Left colon (tissue), 2 donors: ENCODE measurements at regions not wholly inside any gene's neighbourhood (a gene's known extent, or its start where the extent isn't known, plus 50 kb on each side); places are given as distances from the start of the nearest gene placed in this dataset.
"Not testable (repeated sequence)": the region's sequence is repeated elsewhere in the genome, so short reads cannot be mapped to it uniquely, and the experiment has no call there.

Experiments used
- ATAC-seq: fragments of 200-7000 bp; cut with Tn5 transposase; one replicate; pipeline ENCODE4 v1.9.1; 2020; ENCODE audit warnings: mild to moderate bottlenecking, moderate library complexity
- DNase-seq, 2 donors: peaks; one replicate each; pipeline ENCODE4 v3.0.0-alpha.2; 2020
- intact Hi-C, 2 donors: fragments of 100-400 bp; cut with DNase I in 1 of 2; cut with micrococcal nuclease in 1 of 2; formaldehyde crosslinking; loops; one replicate each; pipeline versions ENCODE4 v1.11.2 to v1.14.0; 2022; cut with DNase I, micrococcal nuclease
- donor health status: DM: no; HTN: no; CAD: no.
- donor health status: DM: yes; HTN: yes; CAD: no.

DNA sequence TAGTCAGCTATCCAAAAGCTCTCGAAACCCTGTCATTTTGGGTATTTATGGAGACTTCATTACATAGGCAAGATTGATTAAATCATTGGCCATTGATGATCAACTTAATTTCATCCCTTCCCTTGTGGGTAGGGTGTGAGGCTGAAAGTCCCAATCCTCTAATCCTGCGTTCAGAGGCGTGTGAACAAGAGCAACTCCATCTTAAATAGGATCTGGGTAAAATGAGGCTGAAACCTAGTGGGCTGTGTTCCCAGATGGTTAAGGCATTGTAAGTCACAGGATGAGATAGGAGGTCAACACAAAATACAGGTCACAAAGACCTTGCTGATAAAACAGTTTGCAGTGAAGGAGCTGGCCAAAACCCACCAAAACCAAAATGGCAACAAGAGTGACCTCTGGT lies 641.7 kb upstream of the GJE1 start:
- intact Hi-C loops = no loop called here
- ATAC-seq (no peak), DNase-seq (no peak)

DNA sequence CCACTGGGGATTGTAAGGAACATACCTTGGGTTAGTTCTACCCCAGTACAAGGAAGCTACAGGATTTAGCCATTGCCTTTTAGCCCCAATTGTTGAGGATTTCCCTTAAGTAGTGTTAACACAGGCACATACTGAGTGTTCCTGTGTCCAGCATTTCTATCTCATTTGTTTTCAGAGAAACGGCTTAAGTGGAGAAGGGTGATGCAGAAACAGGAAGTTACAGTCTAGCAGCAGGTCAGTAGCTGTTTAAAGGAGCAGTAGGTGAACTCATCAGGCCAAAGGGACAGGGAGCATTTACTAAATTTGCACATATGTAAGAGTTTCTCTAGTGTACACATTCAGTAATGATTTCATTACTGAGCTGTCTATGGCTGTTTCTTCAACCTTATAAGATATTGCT lies 644.2 kb upstream of the GJE1 start:
- intact Hi-C loops = no loop called here
- no peak for ATAC-seq
- no peak for DNase-seq

DNA sequence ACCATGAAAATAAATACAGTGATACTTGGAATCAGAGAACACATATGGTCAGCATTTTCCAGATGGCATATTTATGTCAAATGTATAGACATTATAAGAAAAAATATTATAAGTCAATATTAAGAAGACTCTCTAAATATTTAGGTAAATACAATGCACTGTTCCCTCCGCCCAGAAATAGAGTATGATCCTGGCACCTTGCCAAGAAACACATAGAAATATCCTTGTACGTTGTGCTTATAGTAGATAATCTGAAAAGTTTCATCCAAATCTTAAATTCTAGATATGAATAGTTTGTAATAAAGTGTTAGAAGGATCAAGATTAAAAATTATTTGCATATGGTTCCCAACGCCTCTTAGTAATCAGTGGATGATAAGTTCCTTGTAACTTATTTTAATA lies 645.8 kb upstream of the GJE1 start:
- no peak for DNase-seq
- intact Hi-C loops = no loop called here
- no peak for ATAC-seq

DNA sequence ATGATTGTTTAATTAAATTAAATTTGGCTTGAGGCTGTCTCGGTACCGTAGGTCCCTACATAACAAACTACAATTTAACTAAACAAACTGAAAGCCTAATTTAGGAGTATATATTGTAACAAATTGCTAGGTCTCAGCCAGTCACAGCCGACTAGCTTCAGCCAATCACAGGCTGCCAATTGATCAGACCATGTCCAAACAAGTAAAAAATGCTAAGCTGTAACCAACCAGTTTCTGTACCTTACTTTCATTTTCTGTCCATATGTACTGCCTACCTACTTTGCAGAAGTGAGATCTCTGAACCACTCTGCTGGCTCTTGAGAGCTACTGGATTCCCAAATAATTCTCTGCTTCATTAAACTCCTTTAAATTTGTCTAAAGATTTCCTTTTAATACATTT lies 648.0 kb upstream of the GJE1 start:
- ATAC-seq (no peak), DNase-seq (peak in 1 of 2 donors; percentile 6)
- intact Hi-C loops = no loop called here

DNA sequence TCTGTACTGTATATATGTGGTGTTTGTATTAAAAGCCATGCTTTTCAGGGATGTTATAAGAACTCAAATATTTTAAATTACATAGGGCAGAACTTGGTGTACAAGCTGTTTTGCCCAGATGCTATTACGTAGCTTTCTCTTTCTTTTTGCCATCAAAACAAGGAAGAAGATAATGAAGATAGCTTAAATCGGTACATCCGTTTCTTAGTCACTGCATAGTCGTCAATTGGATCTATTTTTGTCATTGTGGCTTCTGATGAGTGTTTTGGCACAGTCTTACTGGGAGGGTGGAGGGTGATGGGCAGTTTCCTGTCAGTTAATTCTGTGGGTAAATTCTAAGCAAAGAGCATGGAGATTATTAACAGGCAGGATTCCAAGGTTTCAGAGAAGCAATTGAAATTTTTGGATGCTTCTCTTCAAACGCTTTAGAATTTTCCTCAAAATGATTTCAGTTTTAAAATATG lies 649.1 kb upstream of the GJE1 start:
- DNase-seq (peak in 1 of 2 donors; percentile 7), ATAC-seq (peak; percentile 34)
- intact Hi-C loops = no loop called here

DNA sequence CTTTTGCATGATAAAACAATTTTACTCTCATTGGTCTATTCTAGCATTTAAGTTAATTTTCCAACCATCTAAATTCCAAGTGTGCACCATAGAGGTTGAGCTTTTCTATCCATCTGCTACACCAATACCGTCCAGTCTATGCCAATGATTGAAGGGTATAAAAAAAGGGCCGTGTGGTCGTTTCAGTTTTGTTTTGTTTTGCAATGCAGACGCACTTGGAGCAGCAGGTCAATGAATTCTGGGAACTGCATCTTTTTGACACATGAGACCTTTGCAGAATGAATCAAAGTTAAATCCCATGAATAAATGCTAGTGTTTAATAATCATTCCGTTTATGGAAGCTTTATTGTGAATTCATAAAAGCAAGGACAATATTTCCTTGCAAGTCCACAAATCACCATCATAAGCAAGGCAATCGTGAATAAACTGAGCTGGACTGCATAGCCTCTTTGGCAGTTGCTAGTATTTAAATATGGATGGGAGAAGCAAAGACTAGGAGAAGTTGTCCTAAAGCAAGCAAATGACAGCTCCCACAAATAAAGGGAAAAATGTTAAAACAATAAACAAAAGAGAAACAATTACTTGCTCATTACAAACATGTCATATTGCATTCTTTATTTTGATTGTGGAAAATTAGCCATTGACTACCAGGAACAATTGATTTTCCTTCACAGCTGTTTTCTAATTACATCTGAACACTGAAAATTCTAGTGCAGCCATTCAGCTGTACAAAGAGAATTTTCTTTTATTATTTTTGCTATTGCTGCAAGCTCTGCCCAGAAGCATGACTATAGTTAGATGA lies 649.7 kb upstream of the GJE1 start:
- DNase-seq (no peak), ATAC-seq (no peak)
- intact Hi-C loops = no loop called here

DNA sequence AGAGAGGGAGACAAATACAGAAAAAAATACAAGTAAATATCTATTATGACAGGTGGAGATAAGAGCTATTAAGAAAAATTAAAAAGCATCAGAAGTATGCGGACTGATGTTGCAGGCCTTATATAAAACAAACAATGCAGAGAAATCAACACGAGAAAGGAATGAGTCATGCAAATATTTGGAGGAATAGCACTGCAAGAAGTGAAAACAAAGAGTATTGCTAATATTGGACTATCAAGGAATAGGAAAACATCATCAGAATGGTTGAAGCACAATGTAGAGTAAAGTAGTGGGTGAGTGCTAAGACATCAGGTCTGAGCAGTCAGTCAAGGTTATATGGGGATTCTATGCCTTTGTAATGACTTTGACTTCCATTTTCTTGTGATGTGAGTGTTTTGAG lies 657.5 kb upstream of the GJE1 start:
- ATAC-seq (no peak), DNase-seq (no peak)
- intact Hi-C loops = no loop called here

DNA sequence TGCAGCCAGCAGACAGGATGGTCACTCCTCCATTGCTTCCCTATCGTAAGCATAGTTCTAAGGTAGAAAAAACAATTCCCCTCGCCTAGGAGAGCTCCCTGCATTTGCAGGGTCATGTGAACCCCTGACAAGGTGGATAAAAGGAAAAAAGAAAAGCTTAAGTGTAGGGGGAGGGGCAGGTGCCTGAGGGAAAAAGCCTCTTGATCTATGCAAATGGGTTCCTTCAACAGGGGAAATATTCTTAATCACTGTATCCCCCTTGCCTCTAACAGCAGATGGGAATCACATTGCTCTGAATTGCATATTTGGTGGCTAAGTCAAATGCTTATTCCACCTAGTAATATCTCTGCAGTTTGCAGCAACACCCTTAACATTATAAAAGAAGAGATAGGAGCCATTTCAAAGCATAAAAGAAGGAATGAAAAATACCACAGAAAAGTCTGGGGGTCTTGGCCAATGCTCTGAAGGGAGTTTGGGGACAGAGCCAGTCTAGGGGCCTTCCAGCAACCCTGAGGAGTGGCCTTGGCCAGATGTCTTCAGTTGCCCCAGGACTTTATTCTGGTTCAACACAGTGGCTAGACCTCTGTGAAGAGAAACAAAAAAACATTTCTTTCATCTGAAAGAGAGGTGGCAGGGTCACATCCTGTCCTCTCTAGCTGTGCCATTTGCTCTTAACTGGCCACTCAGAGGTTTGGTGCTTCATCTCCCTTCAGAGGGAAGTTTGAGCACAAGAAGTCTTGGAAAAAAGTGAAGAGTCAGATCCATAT lies 660.4 kb upstream of the GJE1 start:
- DNase-seq (no peak), ATAC-seq (no peak)
- intact Hi-C loops = no loop called here

DNA sequence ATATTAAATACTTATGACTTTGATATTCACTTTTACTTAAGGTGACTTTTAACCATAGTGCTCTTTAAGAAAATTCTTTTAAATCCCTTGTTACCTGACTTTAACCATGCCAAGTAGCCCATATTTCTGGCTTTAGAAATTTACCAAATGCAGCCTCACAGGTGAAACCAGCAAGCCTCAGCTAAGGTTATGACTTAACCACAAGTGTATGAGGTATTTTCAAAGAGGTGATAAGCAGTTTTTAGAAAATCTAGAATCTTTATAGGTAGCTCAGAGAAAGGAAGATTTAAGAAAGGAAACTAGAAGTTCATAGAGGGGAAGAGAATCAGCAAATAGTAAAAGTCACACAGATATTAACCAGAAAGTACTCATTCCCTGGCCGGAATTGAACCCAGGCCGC lies 661.9 kb upstream of the GJE1 start:
- intact Hi-C loops = no loop called here
- ATAC-seq = no peak
- no peak for DNase-seq

DNA sequence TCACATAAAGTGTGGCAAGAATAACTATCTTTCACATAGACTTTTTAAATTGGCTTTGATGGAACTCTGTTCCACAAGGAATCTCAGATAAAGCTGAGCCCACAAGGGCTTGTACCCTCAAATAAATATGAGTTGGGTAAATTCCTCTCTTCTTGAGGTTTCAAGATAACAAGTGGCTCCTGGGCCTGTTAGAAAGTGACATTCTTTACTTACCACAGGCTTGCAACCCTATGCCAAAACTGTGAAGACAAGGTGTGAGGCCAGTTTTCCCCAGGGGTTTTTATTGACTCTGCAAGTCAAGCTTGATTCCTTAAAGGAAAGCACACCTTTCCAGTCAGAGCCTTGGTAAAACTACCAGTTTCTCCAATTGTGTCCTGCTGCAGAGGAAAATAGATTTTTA lies 664.8 kb upstream of the GJE1 start:
- ATAC-seq (no peak), DNase-seq (no peak)
- intact Hi-C loops = no loop called here

DNA sequence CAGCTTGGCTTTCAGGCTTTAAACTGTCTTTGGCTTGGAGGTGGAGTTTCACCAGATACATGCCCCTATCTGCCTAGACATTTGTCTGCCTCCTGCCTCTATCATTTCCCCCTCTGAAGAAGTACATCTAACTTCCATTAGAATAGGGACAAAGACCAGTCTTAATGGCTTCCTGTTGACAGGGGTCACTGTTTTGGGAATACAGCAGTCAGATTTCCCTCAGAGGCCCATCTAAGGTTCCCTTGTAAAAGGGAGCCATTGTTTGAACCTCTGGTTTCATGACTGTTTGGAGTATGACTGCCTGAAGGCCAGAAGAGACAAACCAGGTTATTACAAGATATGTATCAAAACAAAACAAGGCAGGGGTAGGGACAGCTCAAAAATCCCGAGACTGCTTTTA lies 665.7 kb upstream of the GJE1 start:
- ATAC-seq = no peak

DNA sequence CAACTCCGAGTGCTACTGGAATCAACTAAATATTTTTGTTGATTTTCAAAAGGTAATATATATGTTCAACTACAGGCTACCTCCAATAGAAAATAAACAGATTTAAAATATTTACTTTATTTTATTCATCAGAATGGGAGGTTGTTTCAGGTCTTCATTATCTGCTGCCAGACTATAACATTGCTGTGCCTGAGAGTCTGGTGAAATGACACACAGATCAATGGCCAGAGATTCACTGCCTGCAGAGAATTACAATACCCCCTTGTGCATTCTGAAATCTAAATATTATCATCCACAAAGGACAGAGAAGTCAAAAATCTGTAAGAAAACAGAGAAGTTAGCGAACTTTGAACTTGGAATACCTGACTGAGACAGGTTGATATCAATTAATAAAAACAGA lies 667.8 kb upstream of the GJE1 start:
- intact Hi-C loops = no loop called here
- DNase-seq (no peak), ATAC-seq (no peak)

More for the DNA sequence above, 665.7 kb upstream of the GJE1 start:
- DNase-seq = no peak
- intact Hi-C loops = no loop called here

DNA sequence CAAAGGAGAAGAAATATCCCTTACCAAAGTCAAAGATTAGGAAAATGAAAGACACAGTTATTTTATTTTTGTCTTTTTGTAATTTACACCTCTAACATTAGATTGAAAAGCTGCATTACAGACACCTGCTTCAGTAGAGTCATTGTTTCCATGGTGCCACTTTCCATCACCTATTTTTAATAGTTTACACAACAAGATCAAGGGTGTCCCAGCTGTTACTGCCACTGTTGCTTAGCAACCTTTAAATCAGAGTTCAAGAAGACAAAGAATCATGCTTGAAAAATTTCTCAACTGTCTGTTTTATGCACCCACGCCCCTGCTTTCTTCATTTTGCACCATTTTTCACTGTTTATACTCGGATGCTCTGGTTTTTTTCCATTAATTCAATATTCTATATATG lies 668.2 kb upstream of the GJE1 start:
- intact Hi-C loops = no loop called here
- ATAC-seq (no peak), DNase-seq (no peak)

DNA sequence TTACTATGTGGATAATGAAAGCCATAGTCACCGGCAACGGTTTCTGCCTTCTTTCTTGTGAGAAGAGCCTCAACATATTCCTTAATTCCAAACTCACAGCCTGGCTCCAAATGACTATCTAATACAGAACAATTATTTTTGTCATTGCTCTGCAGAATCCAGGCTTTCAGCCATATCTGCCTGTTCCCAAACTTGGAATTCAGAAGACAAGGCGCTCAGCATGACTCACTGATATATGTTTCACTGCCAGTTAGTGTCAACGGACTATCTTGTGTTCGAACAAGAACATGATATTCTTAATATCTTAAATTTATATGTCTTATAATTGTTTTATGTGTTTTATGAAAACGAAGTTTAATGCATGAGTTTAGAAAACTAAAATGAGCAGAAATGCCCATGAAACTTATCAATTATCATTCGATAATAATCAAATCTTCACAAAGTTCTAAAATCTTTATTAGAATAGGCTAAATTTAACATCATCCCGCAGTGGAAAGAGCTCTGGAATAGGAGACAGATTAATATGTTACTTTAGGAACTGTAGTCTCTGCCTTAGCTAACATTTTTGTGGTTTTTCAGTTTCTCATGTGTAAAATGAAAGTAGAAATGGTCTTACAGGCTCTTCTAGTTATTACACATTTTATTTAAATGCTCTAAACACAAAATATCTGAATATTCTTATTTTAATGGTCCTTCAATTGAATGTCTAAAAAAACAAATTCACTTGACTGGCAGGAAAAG lies 669.3 kb upstream of the GJE1 start:
- intact Hi-C loops = no loop called here
- ATAC-seq (no peak), DNase-seq (no peak)

DNA sequence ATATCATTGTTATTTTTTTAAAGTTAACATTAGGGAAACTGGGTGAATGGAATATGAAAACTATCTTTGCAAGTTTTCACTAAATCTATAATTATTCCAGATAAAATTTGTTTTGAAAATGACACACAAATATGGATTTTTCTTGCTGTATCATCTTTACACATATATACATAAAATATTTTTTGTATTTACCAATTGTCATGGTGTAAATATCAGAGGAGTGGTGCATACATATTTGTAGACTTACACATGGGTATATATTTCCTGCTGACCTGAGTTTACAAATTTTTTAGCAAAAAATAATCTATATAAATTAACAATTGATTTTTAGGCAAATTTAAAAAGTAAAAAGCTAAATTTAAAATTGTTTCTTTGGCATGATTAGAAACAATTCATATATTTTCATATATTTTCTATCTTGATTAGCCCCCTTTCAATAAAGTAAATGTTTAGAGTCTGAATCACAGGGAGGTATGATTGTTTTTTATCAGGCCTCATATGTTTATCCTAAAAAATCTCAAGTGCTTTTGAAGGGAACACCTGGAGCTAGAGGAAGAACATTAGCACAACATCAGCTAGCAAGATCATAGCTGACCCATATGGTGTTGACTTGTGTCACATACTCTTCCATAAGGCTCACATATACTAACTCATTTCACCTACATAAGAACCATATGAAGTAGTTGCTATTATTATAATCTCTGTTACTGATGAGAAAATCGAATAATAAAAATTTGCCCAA lies 671.8 kb upstream of the GJE1 start:
- ATAC-seq (no peak), DNase-seq (no peak)
- intact Hi-C loops = no loop called here

DNA sequence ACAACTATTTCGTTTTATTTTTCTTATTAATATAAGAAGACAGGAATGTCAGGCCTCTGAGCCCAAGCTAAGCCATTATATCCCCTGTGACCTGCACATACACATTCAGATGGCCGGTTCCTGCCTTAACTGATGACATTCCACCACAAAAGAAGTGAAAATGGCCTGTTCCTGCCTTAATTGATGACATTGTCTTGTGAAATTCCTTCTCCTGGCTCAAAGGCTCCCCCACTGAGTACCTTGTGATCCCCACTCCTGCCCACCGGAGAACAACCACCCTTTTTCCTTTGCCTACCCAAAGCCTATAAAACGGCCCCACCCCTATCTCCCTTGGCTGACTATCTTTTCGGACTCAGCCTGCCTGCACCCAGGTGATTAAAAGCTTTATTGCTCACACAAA lies 672.5 kb upstream of the GJE1 start:
- DNase-seq, intact Hi-C loops, ATAC-seq: not testable (repeated sequence)

DNA sequence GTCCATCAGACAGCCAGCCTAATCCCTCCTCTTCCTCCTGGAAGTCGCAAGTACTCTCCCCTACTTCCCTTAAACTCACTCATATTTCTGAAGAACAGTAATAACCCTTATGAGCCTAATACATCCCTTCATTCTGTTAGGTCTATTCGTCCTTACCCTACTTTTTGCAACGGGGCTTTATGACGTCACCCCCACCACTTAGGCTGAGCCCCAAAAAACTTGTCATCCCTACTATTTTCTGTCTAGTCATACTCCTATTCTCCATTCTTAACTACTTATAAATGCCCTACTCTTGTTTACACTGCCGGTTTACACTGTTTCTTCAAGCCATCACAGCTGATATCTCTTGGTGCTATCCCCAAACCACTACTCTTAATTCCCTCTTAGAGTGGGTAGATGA lies 674.7 kb upstream of the GJE1 start:
- intact Hi-C loops, DNase-seq, ATAC-seq: not testable (repeated sequence)

DNA sequence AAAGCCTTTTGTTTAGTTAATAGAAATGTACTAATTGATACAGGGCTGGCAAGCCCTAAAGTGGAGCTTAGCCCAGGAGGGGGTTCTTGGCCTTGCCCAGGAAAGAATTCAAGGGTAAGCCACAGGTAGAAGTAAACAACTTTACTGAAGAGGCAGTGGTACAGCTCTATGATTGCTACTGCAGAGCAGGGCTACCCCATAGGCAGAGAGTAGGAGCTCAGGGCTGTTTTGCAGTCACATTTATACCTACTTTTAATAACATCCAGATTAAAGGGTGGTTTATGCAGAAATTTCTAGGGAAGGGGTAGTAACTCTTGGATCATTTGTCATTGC lies 680.4 kb upstream of the GJE1 start:
- DNase-seq (no peak), ATAC-seq (no peak)
- intact Hi-C loops = no loop called here
